ENCODE measurements at regions not wholly inside any gene's neighbourhood (a gene's known extent, or its start where the extent isn't known, plus 50 kb on each side); places are given as distances from the start of the nearest gene placed in this dataset.

DNA sequence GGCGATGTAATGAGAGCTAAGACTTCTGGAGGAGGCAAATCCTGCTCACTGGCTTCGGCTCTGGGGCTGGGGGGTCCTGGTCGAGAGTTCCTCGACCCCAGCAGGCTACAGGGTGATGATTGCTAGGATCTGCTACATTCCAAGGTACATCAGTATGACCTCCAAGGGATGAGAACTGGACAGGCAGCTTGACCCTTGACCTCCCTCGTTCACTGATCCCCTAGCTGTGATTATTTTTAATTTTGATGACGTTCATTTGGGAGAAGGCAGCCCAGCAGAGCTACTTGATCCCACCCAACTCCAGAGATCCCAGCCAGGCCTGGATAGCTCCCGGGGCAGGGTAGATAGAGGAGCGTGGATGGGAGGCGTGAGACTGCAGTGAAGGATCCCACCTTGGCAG is 242.3 kb downstream of the MAF start:
- TF ChIP-seq, protein P1, sequence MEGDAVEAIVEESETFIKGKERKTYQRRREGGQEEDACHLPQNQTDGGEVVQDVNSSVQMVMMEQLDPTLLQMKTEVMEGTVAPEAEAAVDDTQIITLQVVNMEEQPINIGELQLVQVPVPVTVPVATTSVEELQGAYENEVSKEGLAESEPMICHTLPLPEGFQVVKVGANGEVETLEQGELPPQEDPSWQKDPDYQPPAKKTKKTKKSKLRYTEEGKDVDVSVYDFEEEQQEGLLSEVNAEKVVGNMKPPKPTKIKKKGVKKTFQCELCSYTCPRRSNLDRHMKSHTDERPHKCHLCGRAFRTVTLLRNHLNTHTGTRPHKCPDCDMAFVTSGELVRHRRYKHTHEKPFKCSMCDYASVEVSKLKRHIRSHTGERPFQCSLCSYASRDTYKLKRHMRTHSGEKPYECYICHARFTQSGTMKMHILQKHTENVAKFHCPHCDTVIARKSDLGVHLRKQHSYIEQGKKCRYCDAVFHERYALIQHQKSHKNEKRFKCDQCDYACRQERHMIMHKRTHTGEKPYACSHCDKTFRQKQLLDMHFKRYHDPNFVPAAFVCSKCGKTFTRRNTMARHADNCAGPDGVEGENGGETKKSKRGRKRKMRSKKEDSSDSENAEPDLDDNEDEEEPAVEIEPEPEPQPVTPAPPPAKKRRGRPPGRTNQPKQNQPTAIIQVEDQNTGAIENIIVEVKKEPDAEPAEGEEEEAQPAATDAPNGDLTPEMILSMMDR (IDR thresholded peaks at IDR 0.05) = no peak
- TF ChIP-seq POLR2AphosphoS5 (IDR thresholded peaks at IDR 0.05) (no peak), POLR2A (IDR thresholded peaks at IDR 0.05) (no peak)
